ENCODE measurements at regions not wholly inside any gene's neighbourhood (a gene's known extent, or its start where the extent isn't known, plus 50 kb on each side); places are given as distances from the start of the nearest gene placed in this dataset.

DNA sequence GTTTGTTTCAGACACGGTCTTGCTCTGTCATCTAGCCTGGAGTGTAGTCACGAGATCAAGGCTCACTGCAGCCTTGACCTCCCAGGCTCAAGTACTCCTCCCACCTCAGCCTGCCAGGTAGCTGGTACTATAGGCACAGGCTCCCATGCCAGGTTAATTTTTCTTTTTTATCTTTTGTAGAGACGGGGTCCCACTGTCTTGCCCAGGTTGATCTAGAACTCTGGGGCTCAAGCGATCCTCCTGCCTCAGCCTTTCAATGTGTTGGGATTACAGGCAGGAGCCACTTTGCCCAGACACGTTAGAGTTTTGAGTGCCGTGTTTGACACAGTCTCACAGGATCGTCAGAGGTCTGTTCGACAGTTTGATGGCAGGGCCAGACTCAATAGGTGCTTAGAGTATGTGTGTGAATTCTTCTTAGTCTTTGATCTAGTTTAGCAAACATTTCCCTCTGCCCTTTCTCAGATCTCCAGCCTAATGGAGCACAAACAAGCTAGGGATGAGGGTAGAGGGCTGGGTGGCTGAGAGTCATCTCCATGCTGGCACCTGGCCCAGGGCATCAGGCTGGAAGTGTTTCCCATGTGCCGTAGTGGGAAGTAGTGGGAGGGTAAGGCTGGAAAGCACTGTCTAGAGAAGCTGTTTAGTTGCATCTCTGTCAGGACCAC is 66.1 kb upstream of the DLG1 start (continued):
- TF ChIP-seq, protein P1, sequence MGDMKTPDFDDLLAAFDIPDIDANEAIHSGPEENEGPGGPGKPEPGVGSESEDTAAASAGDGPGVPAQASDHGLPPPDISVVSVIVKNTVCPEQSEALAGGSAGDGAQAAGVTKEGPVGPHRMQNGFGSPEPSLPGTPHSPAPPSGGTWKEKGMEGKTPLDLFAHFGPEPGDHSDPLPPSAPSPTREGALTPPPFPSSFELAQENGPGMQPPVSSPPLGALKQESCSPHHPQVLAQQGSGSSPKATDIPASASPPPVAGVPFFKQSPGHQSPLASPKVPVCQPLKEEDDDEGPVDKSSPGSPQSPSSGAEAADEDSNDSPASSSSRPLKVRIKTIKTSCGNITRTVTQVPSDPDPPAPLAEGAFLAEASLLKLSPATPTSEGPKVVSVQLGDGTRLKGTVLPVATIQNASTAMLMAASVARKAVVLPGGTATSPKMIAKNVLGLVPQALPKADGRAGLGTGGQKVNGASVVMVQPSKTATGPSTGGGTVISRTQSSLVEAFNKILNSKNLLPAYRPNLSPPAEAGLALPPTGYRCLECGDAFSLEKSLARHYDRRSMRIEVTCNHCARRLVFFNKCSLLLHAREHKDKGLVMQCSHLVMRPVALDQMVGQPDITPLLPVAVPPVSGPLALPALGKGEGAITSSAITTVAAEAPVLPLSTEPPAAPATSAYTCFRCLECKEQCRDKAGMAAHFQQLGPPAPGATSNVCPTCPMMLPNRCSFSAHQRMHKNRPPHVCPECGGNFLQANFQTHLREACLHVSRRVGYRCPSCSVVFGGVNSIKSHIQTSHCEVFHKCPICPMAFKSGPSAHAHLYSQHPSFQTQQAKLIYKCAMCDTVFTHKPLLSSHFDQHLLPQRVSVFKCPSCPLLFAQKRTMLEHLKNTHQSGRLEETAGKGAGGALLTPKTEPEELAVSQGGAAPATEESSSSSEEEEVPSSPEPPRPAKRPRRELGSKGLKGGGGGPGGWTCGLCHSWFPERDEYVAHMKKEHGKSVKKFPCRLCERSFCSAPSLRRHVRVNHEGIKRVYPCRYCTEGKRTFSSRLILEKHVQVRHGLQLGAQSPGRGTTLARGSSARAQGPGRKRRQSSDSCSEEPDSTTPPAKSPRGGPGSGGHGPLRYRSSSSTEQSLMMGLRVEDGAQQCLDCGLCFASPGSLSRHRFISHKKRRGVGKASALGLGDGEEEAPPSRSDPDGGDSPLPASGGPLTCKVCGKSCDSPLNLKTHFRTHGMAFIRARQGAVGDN (CRISPR knock-in tag; IDR thresholded peaks at IDR 0.05) = peak; percentile 27; the same call in 1 of the 2 replicates
- TF ChIP-seq ZNF605 (CRISPR knock-in tag; IDR thresholded peaks at IDR 0.05) (0 out of 2 replicates have a peak, but pooled peaks have one; percentile 13), ZSCAN31 (CRISPR knock-in tag; IDR thresholded peaks at IDR 0.05; ENCODE audit: low read depth) (no peak), PPARG (CRISPR knock-in tag; conservative IDR thresholded peaks at IDR 0.05) (peak; percentile 30; the same call in 1 of the 2 replicates), KDM5B (CRISPR knock-in tag; IDR thresholded peaks at IDR 0.05; ENCODE audit: borderline replicate concordance) (no peak), PRPF4 (IDR thresholded peaks at IDR 0.05; ENCODE audit: low read depth, low read length, poor library complexity, severe bottlenecking) (no peak), FOXO1 (CRISPR knock-in tag; IDR thresholded peaks at IDR 0.05) (peak; percentile 17; the same call in 1 of the 2 replicates), AKAP8 (CRISPR knock-in tag; IDR thresholded peaks at IDR 0.05) (0 out of 2 replicates have a peak, but pooled peaks have one; percentile 56), BATF2 (CRISPR knock-in tag; IDR thresholded peaks at IDR 0.05) (no peak), ZKSCAN8 (CRISPR knock-in tag; IDR thresholded peaks at IDR 0.05; ENCODE audit: borderline replicate concordance) (no peak), ZNF234 (CRISPR knock-in tag; conservative IDR thresholded peaks at IDR 0.05) (no peak), ZNF780A (CRISPR knock-in tag; IDR thresholded peaks at IDR 0.05) (no peak), ZC3H4 (CRISPR knock-in tag; IDR thresholded peaks at IDR 0.05; ENCODE audit: borderline replicate concordance) (no peak), SALL2 (CRISPR knock-in tag; IDR thresholded peaks at IDR 0.05) (no peak), SRSF4 (IDR thresholded peaks at IDR 0.05; ENCODE audit: low read depth, low read length, poor library complexity, severe bottlenecking) (no peak), ZNF710 (CRISPR knock-in tag; IDR thresholded peaks at IDR 0.05; ENCODE audit: borderline replicate concordance) (peak; percentile 58; the same call in 1 of the 2 replicates), PCBP1 (IDR thresholded peaks at IDR 0.05; ENCODE audit: borderline replicate concordance, low read depth, low read length) (no peak), NFKB2 (CRISPR knock-in tag; IDR thresholded peaks at IDR 0.05; ENCODE audit: borderline replicate concordance) (no peak), ELF4 (CRISPR knock-in tag; IDR thresholded peaks at IDR 0.05; ENCODE audit: borderline replicate concordance) (no peak), CBX2 (IDR thresholded peaks at IDR 0.05; ENCODE audit: low read depth, low read length) (no peak), CBX2 (CRISPR knock-in tag; IDR thresholded peaks at IDR 0.05; ENCODE audit: low read depth) (no peak), ZNF17 (CRISPR knock-in tag; IDR thresholded peaks at IDR 0.05) (no peak)

Measured in HepG2 (cell line).